GM21526 (cell line): ENCODE measurements at regions not wholly inside any gene's neighbourhood (a gene's known extent, or its start where the extent isn't known, plus 50 kb on each side); places are given as distances from the start of the nearest gene placed in this dataset.

Source experiments
- ATAC-seq: cut with Tn5 transposase; IDR thresholded peaks from one replicate; pipeline ENCODE4 v1.9.1; 2021; ENCODE audit warnings: moderate library complexity; ENCODE audit not compliant: unreplicated experiment, low FRiP score

GRCh38 chr16:48909231-48909630, 299.3 kb upstream of the N4BP1 start:
- ATAC-seq = no peak

GRCh38 chr16:48907906-48908634, 298.1 kb upstream of the N4BP1 start:
- ATAC-seq = no peak

GRCh38 chr16:48905632-48906505, 295.9 kb upstream of the N4BP1 start:
- ATAC-seq = no peak

GRCh38 chr16:48904333-48904732, 294.4 kb upstream of the N4BP1 start:
- ATAC-seq = no peak

GRCh38 chr16:48903039-48903438, 293.1 kb upstream of the N4BP1 start:
- ATAC-seq = no peak

- no peak for ATAC-seq
These were observed 291.9 kb upstream of the N4BP1 start for GRCh38 chr16:48901712-48902374.

- no peak for ATAC-seq
These were observed 289.5 kb upstream of the N4BP1 start for GRCh38 chr16:48899500-48899899.

- no peak for ATAC-seq
These were observed 287.8 kb upstream of the N4BP1 start for GRCh38 chr16:48897698-48898205.

GRCh38 chr16:48895142-48895541, 285.2 kb upstream of the N4BP1 start:
- ATAC-seq = no peak

GRCh38 chr16:48892893-48893292, 282.9 kb upstream of the N4BP1 start:
- ATAC-seq = no peak

GRCh38 chr16:48887646-48888210, 277.7 kb upstream of the N4BP1 start:
- ATAC-seq = no peak

- ATAC-seq = no peak
These were observed 275.5 kb upstream of the N4BP1 start for GRCh38 chr16:48885471-48885870.

GRCh38 chr16:48881272-48881671, 271.3 kb upstream of the N4BP1 start:
- ATAC-seq = no peak

GRCh38 chr16:48879223-48880122, 269.5 kb upstream of the N4BP1 start:
- no peak for ATAC-seq

- ATAC-seq = no peak
These were observed 268.0 kb upstream of the N4BP1 start for GRCh38 chr16:48877946-48878345.

GRCh38 chr16:48870141-48870540, 260.2 kb upstream of the N4BP1 start:
- ATAC-seq = no peak

GRCh38 chr16:48865520-48865919, 255.5 kb upstream of the N4BP1 start:
- ATAC-seq = no peak

- ATAC-seq = no peak
These were observed 254.1 kb upstream of the N4BP1 start for GRCh38 chr16:48864055-48864454.

- ATAC-seq = no peak
These were observed 252.1 kb upstream of the N4BP1 start for GRCh38 chr16:48862087-48862532.

GRCh38 chr16:48860341-48860740, 250.4 kb upstream of the N4BP1 start:
- ATAC-seq = no peak
